Sigmoid colon (tissue), 4 donors: ENCODE measurements at regions not wholly inside any gene's neighbourhood (a gene's known extent, or its start where the extent isn't known, plus 50 kb on each side); places are given as distances from the start of the nearest gene placed in this dataset.

ENCODE experiments used
- CTCF ChIP-seq, 4 experiments: fragments of 450-650 bp in 3 of 4; fragments of 200-600 bp in 1 of 4; IDR thresholded peaks; one replicate each; pipeline ENCODE4 v1.5.1; 2016 to 2019; ENCODE audit warnings: antibody characterized with exemption in 4 of 4, mild to moderate bottlenecking in 3 of 4, moderate library complexity in 2 of 4
- EP300 ChIP-seq, 4 donors: sonication (generic); formaldehyde crosslinking; IDR thresholded peaks; one replicate each; pipeline ENCODE4 v1.6.1; 2017; ENCODE audit warnings: antibody characterized with exemption in 4 of 4
- POLR2A ChIP-seq, 2 donors: fragments of 450-650 bp; IDR thresholded peaks; one replicate each; pipeline ENCODE4 v1.6.1; 2016; ENCODE audit warnings: antibody characterized with exemption in 2 of 2, mild to moderate bottlenecking in 2 of 2, moderate library complexity in 2 of 2
- POLR2AphosphoS5 ChIP-seq, 4 donors: sonication (generic); formaldehyde crosslinking; IDR thresholded peaks; one replicate each; pipeline ENCODE4 v1.6.1; 2017; ENCODE audit warnings: antibody characterized with exemption in 4 of 4

- TF ChIP-seq EP300 (IDR thresholded peaks at IDR 0.05) (no peak), POLR2AphosphoS5 (IDR thresholded peaks at IDR 0.05) (no peak), CTCF (IDR thresholded peaks at IDR 0.05) (no peak), POLR2A (IDR thresholded peaks at IDR 0.05) (no peak)
Measured at GRCh38 chr9:38296807-38297206, 95.7 kb upstream of the ALDH1B1 start.
